Cardiac septum (tissue), 1 donor: ENCODE measurements at regions not wholly inside any gene's neighbourhood (a gene's known extent, or its start where the extent isn't known, plus 50 kb on each side); places are given as distances from the start of the nearest gene placed in this dataset.

Experiments
- DNase-seq: peaks from one replicate; pipeline ENCODE4 v3.0.0-alpha.2; 2020; ENCODE audit warnings: low spot score
- intact Hi-C: fragments of 100-400 bp; cut with DNase I; formaldehyde crosslinking; loops from one replicate; pipeline ENCODE4 v1.14.0; 2022
- donor health status: DM: no; HTN: no; CAD: no.

GRCh38 chr1:198923993-198924392 is 285.2 kb downstream of the PTPRC start:
- DNase-seq, result no peak
- intact Hi-C loops, result no loop called here

GRCh38 chr1:198925567-198925966 is 286.7 kb downstream of the PTPRC start:
- intact Hi-C loops, result no loop called here
- no peak for DNase-seq

- DNase-seq, result no peak
- intact Hi-C loops, result no loop called here
These were observed 288.3 kb downstream of the PTPRC start for GRCh38 chr1:198927129-198927528.

GRCh38 chr1:198929111-198929604 is 290.3 kb downstream of the PTPRC start:
- DNase-seq, result no peak
- intact Hi-C loops, result no loop called here

GRCh38 chr1:198929961-198930599 is 291.2 kb downstream of the PTPRC start:
- intact Hi-C loops, result no loop called here
- no peak for DNase-seq

- intact Hi-C loops, result no loop called here
These were observed 293.6 kb downstream of the PTPRC start for GRCh38 chr1:198932351-198932991.

GRCh38 chr1:198933515-198934222 is 294.8 kb downstream of the PTPRC start:
- intact Hi-C loops, result no loop called here

More at GRCh38 chr1:198932351-198932991, 293.6 kb downstream of the PTPRC start:
- no peak for DNase-seq

GRCh38 chr1:198934426-198934825 is 295.6 kb downstream of the PTPRC start:
- no peak for DNase-seq
- intact Hi-C loops, result no loop called here

More at GRCh38 chr1:198933515-198934222, 294.8 kb downstream of the PTPRC start:
- no peak for DNase-seq

GRCh38 chr1:198934901-198935305 is 296.1 kb downstream of the PTPRC start:
- intact Hi-C loops, result no loop called here
- DNase-seq, result no peak

- intact Hi-C loops, result no loop called here
These were observed 296.6 kb downstream of the PTPRC start for GRCh38 chr1:198935306-198935921.

GRCh38 chr1:198936371-198937083 is 297.7 kb downstream of the PTPRC start:
- intact Hi-C loops, result no loop called here
- no peak for DNase-seq

More at GRCh38 chr1:198935306-198935921, 296.6 kb downstream of the PTPRC start:
- peak; percentile 75 for DNase-seq

- intact Hi-C loops, result no loop called here
These were observed 298.6 kb downstream of the PTPRC start for GRCh38 chr1:198937231-198938031.

GRCh38 chr1:198939286-198939685 is 300.4 kb downstream of the PTPRC start:
- intact Hi-C loops, result no loop called here
- no peak for DNase-seq

More at GRCh38 chr1:198937231-198938031, 298.6 kb downstream of the PTPRC start:
- peak; percentile 76 for DNase-seq

GRCh38 chr1:198939956-198940355 is 301.1 kb downstream of the PTPRC start:
- intact Hi-C loops, result no loop called here
- no peak for DNase-seq

GRCh38 chr1:198942466-198942865 is 303.6 kb downstream of the PTPRC start:
- DNase-seq, result no peak
- intact Hi-C loops, result no loop called here

- DNase-seq, result no peak
- intact Hi-C loops, result no loop called here
These were observed 304.8 kb downstream of the PTPRC start for GRCh38 chr1:198943484-198944187.

GRCh38 chr1:198947456-198947855 is 308.6 kb downstream of the PTPRC start:
- intact Hi-C loops, result no loop called here
- DNase-seq, result no peak
